Lower leg skin (tissue), 3 donors: ENCODE measurements at regions not wholly inside any gene's neighbourhood (a gene's known extent, or its start where the extent isn't known, plus 50 kb on each side); places are given as distances from the start of the nearest gene placed in this dataset.

ENCODE experiments used
- CTCF ChIP-seq, 3 donors: fragments of 450-650 bp; IDR thresholded peaks; one replicate each; pipeline ENCODE4 v1.5.1; 2016; ENCODE audit warnings: antibody characterized with exemption in 3 of 3, mild to moderate bottlenecking in 3 of 3, moderate library complexity in 2 of 3
- POLR2A ChIP-seq, 2 donors: fragments of 450-650 bp; IDR thresholded peaks; one replicate each; pipeline ENCODE4 v1.6.1; 2016 to 2017; ENCODE audit warnings: antibody characterized with exemption in 2 of 2, mild to moderate bottlenecking in 1 of 2, moderate library complexity in 1 of 2

GRCh38 chr10:20415684-20416083, 481.4 kb downstream of the NEBL start:
- TF ChIP-seq POLR2A (IDR thresholded peaks at IDR 0.05) (no peak), CTCF (IDR thresholded peaks at IDR 0.05) (no peak)
